22Rv1 (cell line): ENCODE measurements at regions not wholly inside any gene's neighbourhood (a gene's known extent, or its start where the extent isn't known, plus 50 kb on each side); places are given as distances from the start of the nearest gene placed in this dataset.

Experiments
- CTCF ChIP-seq: fragments of 450-650 bp; IDR thresholded peaks from 2 replicates; pipeline ENCODE4 v1.5.1; 2017; ENCODE audit warnings: mild to moderate bottlenecking
- ZFX ChIP-seq: fragments of 450-650 bp; IDR thresholded peaks from 2 replicates; pipeline ENCODE4 v1.6.1; 2017; ENCODE audit warnings: antibody characterized with exemption, borderline replicate concordance

GRCh38 chr12:28948685-28949084 lies 200.4 kb upstream of the FAR2 start:
- TF ChIP-seq CTCF (no peak), ZFX (no peak)
